HUDEP-2 (cell line): ENCODE measurements at regions not wholly inside any gene's neighbourhood (a gene's known extent, or its start where the extent isn't known, plus 50 kb on each side); places are given as distances from the start of the nearest gene placed in this dataset.
"Not testable (repeated sequence)": the region's sequence is repeated elsewhere in the genome, so short reads cannot be mapped to it uniquely, and the experiment has no call there.

ENCODE experiments used
- DNase-seq, 76 experiments: peaks; one replicate each; lab custom pipeline; 2025; ENCODE audit not compliant: unreplicated experiment in 76 of 76; lab: John Stamatoyannopoulos, UW

DNA sequence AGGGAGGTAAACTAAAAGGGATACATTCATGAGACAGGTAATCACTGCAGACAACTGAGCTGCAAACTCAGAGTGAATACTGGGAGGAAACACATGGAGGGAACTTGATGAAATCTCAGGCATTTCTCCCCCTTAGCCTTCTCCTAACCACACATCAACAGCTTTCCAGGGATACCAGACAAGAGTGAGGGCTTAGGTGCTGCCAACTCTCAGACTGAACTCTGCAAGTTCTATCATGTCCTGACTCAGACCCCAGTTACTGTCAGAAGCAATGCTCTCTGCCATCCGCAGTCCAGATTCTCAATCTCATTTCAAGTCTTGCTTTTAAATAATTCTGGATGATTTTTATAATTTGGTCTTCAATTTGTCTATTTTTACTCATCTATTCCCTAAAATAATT lies 267.3 kb downstream of the LTN1 start:
- no peak for DNase-seq

DNA sequence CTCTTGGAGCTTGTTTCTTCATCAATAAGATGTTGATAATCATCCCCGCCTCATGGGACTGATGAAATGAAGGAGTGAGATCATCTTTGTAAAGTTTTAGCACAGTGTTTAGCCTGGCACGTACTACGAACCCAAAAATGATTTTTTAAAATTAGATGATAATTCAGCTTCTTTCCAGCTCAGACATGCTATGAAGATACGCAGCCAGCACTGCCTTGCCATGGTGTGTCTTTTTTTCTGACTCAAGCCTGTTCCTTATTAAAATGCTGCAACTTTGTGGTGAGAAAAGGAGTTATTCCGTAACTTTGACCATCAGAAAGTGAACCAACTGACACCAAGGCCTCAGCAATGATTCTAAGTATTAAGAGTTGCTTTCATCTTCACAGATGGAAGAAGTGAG lies 269.0 kb downstream of the LTN1 start:
- no peak for DNase-seq

DNA sequence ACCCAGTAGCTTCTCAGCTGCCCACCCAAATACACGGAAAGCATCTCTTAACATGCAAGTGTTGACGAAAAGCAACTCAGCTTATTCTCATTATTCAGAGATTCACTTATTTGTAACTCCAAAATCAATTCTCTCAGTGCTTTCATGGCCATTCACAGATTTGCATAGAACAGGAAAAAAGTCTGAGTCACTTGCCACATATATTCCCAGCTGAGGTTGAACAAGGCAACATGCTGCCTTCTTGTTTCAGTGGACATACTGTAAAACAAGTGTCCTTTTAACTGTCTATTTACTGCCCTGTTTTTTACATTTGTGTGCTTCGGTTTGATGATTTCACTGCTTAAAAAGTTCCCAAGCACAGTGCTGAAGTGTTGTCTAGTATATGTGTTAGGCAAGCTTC lies 273.0 kb downstream of the LTN1 start:
- no peak for DNase-seq

DNA sequence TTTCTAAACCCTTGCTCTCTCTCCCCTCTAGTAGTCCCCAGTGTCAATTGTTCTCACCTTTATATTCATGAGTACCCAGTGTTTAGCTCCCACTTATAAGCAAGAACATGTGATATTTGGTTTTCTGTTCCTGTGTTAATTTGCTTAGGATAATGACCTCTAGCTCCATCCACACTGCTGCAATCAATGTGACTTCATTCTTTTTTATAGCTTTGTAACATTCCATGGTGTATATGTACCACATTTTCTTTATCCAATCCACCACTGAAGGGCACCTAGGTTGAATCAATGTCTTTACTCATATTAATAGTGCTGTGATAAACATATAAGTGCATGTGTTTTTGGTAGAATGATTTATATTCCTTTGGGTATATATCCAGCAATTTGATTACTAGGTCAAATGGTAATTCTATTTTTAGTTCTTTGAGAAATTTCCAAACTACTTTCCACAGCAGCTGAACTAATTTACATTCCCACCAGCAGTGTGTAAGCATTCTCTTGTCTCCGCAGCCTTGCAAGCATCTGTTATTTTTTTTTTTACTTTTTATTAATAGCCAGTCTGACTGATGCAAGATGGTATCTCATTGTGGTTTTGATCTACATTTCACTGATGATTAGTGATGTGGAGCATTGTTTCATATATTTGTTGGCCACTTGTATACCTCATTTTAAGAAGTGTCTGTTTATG lies 277.8 kb downstream of the LTN1 start:
- no peak for DNase-seq

- no peak for DNase-seq
These were observed 280.3 kb downstream of the LTN1 start for GRCh38 chr21:28712411-28712810.

GRCh38 chr21:28705616-28706015 lies 287.1 kb downstream of the LTN1 start:
- DNase-seq, result no peak

DNA sequence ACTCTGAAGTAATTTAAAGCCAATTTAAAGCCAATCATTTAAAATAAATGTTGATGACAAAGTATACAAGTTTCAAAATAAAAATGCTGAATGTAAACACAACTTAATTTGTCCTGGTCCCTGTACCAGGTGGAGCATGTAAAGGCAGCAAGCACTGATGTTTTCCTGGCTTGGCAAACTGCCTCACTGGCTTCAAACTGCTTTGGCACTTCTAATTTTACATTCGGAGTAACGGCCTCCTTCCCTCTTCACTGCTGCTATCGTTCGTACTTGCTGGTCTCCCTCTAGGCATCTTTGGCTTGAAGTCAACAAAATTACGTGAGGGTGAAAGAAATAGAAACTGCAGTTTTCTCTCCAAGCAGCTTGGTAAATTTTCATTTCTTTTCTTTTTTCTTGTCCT lies 287.9 kb downstream of the LTN1 start:
- no peak for DNase-seq

DNA sequence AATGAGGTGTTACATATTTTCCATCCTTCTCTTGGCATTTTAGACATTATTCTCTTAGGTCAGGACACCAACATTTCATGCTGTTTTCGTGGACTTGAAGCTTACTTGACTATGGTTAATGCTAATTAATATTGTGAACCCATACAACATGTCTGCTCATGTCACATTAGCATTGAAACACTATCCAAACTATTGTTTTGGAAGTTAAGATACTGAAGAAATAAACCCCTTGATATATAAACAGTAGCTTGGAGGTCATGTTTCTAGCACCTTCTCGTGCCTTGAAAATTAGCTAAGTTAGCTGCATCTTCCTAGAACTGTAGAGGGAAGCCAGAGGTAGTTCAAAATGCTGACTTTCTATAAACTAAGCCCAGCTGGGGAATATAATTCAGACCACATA lies 288.8 kb downstream of the LTN1 start:
- no peak for DNase-seq

GRCh38 chr21:28699596-28700259 lies 292.9 kb downstream of the LTN1 start:
- no peak for DNase-seq

- DNase-seq, result no peak
These were observed 293.5 kb downstream of the LTN1 start for GRCh38 chr21:28699186-28699585.

DNA sequence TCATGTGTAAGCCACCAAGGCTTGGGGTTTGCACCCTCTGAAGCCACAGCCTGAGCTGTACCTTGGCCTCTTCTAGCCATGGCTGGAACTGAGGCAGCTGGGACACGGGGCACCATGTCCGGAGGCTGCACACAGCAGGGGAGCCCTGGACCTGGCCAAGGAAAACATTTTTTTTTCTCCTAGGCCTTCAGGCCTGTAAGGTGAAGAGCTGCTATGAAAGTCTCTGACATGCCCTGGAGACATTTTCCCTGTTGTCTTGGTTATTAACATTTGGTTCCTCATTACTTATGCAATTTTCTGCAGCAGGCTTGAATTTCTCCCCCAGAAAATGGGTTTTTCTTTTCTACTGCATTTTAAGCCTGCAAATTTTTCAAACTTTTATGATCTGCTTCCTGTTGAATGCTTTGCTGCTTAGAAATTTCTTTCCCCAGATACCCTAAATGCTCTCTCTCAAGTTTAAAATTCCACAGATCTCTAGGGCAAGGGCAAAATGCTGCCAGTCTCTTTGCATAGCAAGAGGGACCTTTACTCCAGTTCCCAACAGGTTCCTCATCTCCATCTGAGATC lies 295.8 kb downstream of the LTN1 start:
- DNase-seq, result no peak

- no peak for DNase-seq
These were observed 299.2 kb downstream of the LTN1 start for GRCh38 chr21:28693476-28693875.

- no peak for DNase-seq
These were observed 302.5 kb downstream of the LTN1 start for GRCh38 chr21:28690196-28690595.

GRCh38 chr21:28688381-28688780 lies 304.3 kb downstream of the LTN1 start:
- no peak for DNase-seq

- no peak for DNase-seq
These were observed 305.1 kb downstream of the LTN1 start for GRCh38 chr21:28687586-28687985.

DNA sequence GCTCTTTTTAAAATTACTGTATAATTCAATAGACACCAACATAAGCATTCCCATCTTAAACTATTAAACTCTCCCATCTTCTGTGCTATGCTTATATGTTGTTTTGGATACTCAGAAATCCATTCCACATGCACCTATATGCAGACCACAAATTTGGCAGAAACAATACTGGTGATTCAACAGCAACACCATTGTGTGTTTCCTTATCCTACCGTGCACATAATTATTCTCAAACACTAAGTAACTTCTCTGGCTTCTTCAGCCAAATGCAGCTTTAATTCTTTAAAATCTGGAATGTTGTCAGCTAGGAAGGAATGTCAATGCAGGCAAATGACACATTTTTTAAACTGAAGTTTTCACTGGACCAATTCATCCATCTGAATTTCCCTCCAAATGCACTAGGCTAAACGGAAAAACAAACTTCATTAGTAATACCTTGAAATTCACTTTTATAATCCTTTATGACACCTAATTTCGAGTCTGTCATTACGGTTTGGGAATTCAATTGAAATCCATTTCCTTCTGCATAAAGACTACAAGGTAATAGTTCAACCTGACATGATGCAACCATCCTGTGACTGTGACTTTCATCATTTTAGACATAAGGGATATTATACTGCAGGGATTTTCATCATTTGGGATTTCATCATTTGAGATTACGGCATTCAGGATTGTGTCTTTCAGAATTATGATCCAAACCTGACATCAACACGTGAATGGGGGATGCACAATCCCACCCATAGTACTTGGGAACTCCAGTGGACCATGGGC lies 308.5 kb downstream of the LTN1 start:
- no peak for DNase-seq

GRCh38 chr21:28682884-28683283 lies 309.8 kb downstream of the LTN1 start:
- DNase-seq, result not testable (repeated sequence)

DNA sequence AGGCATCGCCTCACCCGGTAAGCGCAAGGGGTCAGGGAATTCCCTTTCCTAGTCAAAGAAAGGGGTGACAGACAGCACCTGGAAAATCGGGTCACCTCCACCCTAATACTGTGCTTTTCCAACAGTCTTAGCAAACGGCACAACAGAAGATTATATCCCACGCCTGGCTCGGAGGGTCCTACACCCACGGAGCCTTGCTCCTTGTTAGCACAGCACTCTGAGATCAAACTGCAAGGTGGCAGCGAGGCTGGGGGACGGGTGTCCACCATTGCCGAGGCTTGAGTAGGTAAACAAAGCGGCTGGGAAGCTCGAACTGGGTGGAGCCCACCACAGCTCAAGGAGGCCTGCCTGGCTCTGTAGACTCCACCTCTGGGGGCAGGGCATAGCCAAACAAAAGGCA lies 315.6 kb downstream of the LTN1 start:
- DNase-seq, result not testable (repeated sequence)

GRCh38 chr21:28675331-28676041 lies 317.2 kb downstream of the LTN1 start:
- DNase-seq, result peak in 1 of 76 experiments; percentile 12

GRCh38 chr21:28674763-28675162 lies 317.9 kb downstream of the LTN1 start:
- DNase-seq, result no peak
